CD4-positive, alpha-beta T cell treated with Interleukin-4 for 1 hour (primary cell): ENCODE measurements at regions not wholly inside any gene's neighbourhood (a gene's known extent, or its start where the extent isn't known, plus 50 kb on each side); places are given as distances from the start of the nearest gene placed in this dataset.
A peak's percentile ranks its signal among the peaks of the same experiment; 100 is the strongest.

Experiments used
- DNase-seq, 2 donors: peaks; one replicate each; pipeline ENCODE4 v3.0.0-alpha.2; 2020 to 2022

DNA sequence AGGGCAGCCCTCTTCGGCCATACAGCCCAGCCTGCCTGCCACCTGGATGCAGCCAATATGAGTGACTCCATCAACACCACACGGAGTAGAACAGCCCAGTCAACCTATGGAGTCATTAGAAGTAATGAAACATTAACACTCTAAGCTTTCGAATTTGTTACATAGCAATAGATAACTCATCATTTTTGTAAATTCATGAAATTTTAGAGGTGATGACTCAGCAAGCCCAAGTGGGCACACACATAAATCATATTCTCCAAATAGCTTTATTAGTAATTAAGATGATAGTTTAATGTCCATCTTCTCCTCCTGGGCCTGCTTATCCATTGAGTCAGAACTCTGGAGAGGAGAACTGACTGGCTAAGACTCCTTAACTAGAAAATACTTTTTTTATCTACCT is 335.0 kb upstream of the KCNH8 start:
- DNase-seq: no peak

DNA sequence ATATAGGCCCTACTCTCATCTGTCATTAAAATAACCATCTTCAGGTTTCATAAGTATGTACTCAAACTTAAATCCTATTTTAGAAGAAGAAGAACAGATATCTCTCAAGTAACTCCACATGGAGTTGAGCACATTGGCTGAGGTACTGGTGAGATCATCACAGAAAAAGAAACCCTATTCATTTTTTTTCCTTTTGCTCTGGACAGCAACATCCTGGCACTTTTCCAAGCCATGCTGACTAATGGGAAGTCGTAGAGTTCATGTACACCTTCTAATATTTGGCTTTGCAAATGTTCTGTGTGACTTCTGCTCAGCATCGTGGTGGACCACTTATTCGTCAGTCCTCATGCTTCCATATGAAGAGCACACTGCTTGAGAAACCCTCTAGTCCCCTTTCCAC is 336.0 kb upstream of the KCNH8 start:
- no peak for DNase-seq

DNA sequence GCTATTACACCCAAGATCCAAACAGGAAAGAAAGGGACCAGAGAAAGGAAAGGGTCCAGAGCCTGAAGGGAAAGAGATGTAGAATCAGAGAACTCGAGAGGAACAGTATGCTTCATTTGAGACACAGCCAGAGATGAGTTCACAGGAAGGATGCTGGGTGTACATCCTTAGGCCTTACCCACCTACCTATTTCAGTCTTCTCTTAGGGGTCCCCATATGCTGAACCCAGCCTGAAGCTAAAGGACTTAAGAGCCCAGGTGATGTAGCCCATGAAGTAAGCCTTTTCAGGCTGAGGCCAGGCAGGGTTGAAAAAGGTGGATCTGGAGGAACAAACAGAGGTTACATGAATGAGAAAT is 338.0 kb upstream of the KCNH8 start:
- DNase-seq: no peak

DNA sequence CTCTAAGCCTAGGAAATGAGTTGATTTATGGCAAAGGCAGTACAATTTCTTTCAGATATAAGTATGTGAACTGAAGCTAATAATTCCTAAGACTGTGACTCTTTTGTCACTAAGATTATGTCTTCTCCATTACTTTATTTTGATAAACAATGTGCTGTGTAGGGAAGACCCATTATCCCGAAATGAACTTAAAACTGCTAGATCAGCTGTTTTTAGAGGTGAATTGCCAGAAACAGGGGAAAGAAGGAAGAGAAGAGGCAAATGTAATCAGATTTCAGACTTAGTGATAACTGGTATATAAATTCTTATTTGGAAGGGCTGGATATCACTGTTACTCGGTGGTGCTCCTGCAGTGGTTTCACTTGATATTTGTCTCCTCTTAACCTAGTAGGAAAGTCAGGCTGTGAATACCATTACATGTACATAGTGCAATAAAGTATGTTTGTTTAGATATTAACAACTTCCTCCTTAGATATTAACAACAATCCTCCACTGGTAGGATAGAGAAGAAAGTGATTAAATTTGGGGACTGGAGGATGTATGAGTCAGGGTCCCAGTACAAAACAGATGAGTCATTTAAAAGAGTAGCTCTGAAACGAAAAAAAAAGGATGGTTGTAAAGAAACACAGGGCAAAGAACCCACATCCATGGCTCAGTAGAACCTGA is 338.5 kb upstream of the KCNH8 start:
- no peak for DNase-seq

GRCh38 chr3:18808429-18808828 is 339.9 kb upstream of the KCNH8 start:
- DNase-seq: no peak

DNA sequence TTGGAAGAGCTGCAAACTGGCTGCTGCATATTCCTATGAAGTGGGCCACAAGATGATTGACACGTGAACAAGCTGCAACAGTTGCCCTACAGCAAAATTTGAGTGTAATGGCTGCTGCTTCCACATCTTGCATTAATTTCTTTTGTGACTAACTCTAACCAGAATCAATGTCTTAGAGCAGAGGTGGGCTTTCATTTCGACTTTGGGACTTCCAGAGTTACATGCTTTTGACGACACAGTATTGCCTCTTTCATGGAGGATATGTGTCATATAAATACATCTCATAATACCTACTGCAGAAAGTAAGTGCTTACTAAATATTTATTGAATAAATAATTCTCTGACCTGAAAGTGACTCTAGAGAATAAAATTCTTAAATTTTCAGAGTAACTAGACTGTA is 340.7 kb upstream of the KCNH8 start:
- DNase-seq: no peak

- no peak for DNase-seq
These were observed 341.7 kb upstream of the KCNH8 start for GRCh38 chr3:18806633-18807032.

GRCh38 chr3:18797378-18797777 is 350.9 kb upstream of the KCNH8 start:
- no peak for DNase-seq

- DNase-seq: no peak
These were observed 353.2 kb upstream of the KCNH8 start for GRCh38 chr3:18795078-18795477.

DNA sequence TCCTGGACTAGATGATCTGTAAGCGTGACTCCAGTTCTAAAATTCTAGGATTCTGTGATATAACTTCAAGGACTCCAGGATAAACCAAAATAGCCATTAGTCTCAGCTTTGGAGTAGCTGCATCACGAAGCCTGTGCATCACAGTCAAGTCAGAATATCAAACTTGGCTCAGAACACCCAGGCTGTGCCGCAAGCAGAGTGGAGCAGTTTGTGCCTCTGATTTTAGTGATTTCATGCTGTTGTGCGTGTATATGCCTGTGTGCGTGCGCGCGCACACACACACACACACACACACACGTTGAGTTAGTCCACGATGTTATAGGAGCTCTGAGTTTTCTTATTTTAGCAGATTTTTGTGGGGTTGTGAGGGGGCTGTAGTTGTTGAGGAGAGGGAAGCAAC is 356.6 kb upstream of the KCNH8 start:
- DNase-seq: no peak

GRCh38 chr3:18791182-18791581 is 357.1 kb upstream of the KCNH8 start:
- DNase-seq: no peak

GRCh38 chr3:18790384-18790783 is 357.9 kb upstream of the KCNH8 start:
- no peak for DNase-seq

DNA sequence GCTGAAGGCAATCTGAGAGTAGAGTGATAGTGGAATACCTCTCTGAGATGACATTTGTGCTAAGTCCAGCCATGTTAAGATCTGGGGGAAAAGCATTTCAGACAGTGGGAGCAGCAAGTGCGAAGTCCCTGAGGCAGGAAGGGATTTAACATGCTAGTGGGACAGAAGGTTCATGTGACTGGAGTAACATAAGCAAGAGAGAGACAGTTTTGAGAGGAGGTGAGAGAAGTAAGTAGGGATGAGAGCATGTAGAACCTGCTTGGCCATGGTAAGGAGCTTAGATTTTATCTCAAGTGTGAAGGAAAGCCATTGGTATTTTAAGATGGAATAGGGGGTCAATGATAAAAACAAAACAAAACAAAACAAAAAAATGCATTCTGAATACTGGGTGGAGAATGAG is 358.6 kb upstream of the KCNH8 start:
- no peak for DNase-seq

- no peak for DNase-seq
These were observed 360.9 kb upstream of the KCNH8 start for GRCh38 chr3:18787441-18787840.

DNA sequence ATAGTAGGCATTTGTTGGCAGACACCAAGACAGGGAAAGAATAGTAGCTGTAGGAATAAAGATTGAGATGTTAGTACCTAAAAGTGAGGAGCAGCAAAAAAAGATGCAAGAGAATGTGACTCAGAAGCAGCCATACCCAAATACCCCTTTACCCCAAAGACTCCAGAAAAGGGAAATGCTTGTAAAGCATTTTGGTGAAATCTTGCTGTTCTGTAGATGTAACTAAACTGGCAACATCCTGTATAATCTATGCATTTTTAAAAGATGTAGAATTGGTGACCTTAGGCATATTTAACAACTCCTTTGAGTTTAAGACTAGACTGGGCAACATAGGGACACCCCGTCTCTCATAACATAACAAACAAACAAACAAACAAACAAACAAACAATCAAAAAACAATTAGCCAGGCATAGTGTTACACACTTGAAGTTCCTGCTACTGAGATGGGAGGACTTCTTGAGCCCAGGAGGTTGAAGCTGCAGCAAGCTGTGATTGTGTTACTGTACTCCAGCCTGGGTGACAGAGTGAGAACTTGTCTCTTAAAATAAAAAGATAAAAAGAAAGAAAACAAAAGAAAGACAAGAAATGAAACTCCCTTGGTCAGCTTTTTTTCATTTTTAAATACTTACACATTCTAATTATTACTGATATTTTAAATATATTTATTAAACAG is 361.5 kb upstream of the KCNH8 start:
- DNase-seq: no peak

DNA sequence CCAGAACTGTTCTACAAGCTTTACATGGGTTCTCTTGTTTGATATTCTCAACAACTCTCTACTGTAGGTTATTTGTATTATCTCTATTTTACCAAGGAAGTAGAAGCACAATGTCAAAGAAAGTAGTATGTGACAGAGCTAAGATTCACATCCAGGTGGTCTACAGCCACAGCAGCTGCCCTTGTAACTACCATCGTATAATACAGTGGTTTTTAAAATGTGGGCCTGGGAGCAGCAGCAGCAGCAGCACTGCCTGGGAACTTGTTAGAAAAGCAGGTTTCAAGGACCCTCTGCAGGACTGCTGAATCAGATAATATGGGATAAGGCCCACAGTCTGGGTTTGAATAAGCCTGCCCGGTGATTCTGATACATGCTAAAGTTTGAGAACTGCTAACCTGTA is 357.1 kb upstream of the SATB1 start:
- DNase-seq: no peak

- DNase-seq: peak in 1 of 2 donors; percentile 14
These were observed 355.8 kb upstream of the SATB1 start for GRCh38 chr3:18780959-18781358.

GRCh38 chr3:18779704-18780103 is 354.6 kb upstream of the SATB1 start:
- DNase-seq: no peak

GRCh38 chr3:18778598-18778997 is 353.5 kb upstream of the SATB1 start:
- peak in 1 of 2 donors; percentile 22 for DNase-seq

- no peak for DNase-seq
These were observed 353.0 kb upstream of the SATB1 start for GRCh38 chr3:18778094-18778493.

- no peak for DNase-seq
These were observed 350.4 kb upstream of the SATB1 start for GRCh38 chr3:18775501-18775900.

GRCh38 chr3:18774319-18775088 is 349.4 kb upstream of the SATB1 start:
- DNase-seq: no peak

DNA sequence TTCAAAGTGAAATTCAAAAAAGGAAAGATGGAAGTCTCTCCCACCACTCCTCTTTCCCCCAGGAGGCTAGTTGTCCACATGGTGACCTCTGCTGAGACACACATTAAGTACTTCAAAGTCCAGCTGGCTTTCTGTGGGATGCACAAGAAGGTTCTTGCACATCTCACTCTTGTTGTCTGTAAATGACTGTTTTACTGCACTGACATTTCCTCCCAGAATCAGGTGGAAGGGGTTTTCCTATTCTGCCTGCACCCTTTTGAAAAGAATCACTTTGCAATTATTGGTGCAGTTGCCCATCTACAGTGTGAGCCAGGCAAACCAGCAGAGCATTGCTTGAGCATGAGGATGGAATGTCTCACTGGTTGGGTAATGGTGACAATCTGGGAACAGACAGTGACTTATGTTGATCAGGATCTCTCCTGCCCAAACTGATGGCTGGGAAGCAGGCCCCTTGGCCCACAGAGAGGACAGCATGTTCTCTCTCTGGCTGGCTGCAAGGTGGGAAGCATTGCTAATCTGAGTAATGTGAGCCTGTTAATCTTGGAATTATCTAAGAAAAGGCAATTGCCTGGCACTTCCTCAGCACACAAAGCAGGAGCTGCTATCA is 347.7 kb upstream of the SATB1 start:
- no peak for DNase-seq

GRCh38 chr3:18771931-18772330 is 346.8 kb upstream of the SATB1 start:
- no peak for DNase-seq
